SK-N-SH (cell line): ENCODE measurements at regions not wholly inside any gene's neighbourhood (a gene's known extent, or its start where the extent isn't known, plus 50 kb on each side); places are given as distances from the start of the nearest gene placed in this dataset.

Experiments
- CTCF ChIA-PET: fragments of 300-600, 350-600 bp; formaldehyde crosslinking; extraction: SDS; loops from one replicate; lab custom pipeline; 2021; lab: Yijun Ruan, JAX
- POLR2A ChIA-PET: fragments of 350-600 bp; sonication (Branson Sonifier 250); formaldehyde crosslinking; extraction: SDS; loops from one replicate; lab custom pipeline; 2020; ENCODE audit warnings: antibody characterized with exemption, inconsistent platforms; lab: Yijun Ruan, JAX
- DNase-seq: peaks from one replicate; pipeline ENCODE4 v3.0.0; 2012
- H2AFZ ChIP-seq: fragments of 200-600 bp; sonication (generic); 2 replicates; pipeline ENCODE4 v1.8.1; 2016; ENCODE audit warnings: antibody characterized with exemption, mild to moderate bottlenecking, low read depth
- H3F3A ChIP-seq: fragments of 200-600 bp; sonication (generic); replicated peaks from 2 replicates; pipeline ENCODE3; 2016; ENCODE audit warnings: antibody characterized with exemption, mild to moderate bottlenecking; ENCODE audit not compliant: insufficient read depth
- H3K27ac ChIP-seq, 2 experiments: fragments of 200-500 bp in 1 of 2; fragments of 200-600 bp in 1 of 2; sonication (Bioruptor generic) in 1 of 2; sonication (generic), shearing (Covaris generic) in 1 of 2; 2 replicates each; pipeline versions ENCODE4 v1.5.1 to v1.6.1; 2014 to 2016; ENCODE audit warnings: low read depth in 2 of 2, inconsistent platforms in 1 of 2, low read length in 1 of 2, mild to moderate bottlenecking in 1 of 2, mixed read lengths in 1 of 2
- H3K27me3 ChIP-seq: fragments of 200-600 bp; sonication (generic), shearing (Covaris generic); 2 replicates; pipeline ENCODE4 v1.6.1; 2016; ENCODE audit warnings: mixed run types; ENCODE audit not compliant: insufficient read depth
- H3K36me3 ChIP-seq, 2 experiments: fragments of 200-500 bp in 1 of 2; fragments of 200-600 bp in 1 of 2; sonication (Bioruptor generic) in 1 of 2; sonication (generic) in 1 of 2; replicated peaks in 1 of 2; 2 replicates each; pipeline versions ENCODE3 to v1.5.1; 2014 to 2016; ENCODE audit warnings: low read length in 1 of 2, mild to moderate bottlenecking in 1 of 2; ENCODE audit not compliant: insufficient read depth in 2 of 2, control insufficient read depth in 1 of 2
- H3K4me1 ChIP-seq, 2 experiments: fragments of 200-500 bp in 1 of 2; fragments of 200-600 bp in 1 of 2; sonication (Bioruptor generic) in 1 of 2; sonication (generic), shearing (Covaris generic) in 1 of 2; 2 replicates each; pipeline versions ENCODE4 v1.5.1 to v1.6.1; 2014 to 2016; ENCODE audit warnings: low read depth in 1 of 2, low read length in 1 of 2, mixed run types in 1 of 2; ENCODE audit not compliant: insufficient read depth in 2 of 2, control insufficient read depth in 1 of 2
- H3K4me2 ChIP-seq: fragments of 200-600 bp; sonication (generic), shearing (Covaris generic); 2 replicates; pipeline ENCODE4 v1.6.1; 2017; ENCODE audit warnings: mixed run types
- H3K4me3 ChIP-seq, 2 experiments: fragments of 200-500 bp in 1 of 2; fragments of 200-600 bp in 1 of 2; sonication (Bioruptor generic) in 1 of 2; sonication (generic), shearing (Covaris generic) in 1 of 2; 2 replicates each; pipeline versions ENCODE4 v1.5.1 to v1.8.1; 2014 to 2016; ENCODE audit warnings: low read depth in 2 of 2, inconsistent platforms in 1 of 2, low read length in 1 of 2, mild to moderate bottlenecking in 1 of 2, mixed read lengths in 1 of 2, moderate library complexity in 1 of 2
- H3K79me2 ChIP-seq: fragments of 200-600 bp; sonication (generic); 2 replicates; pipeline ENCODE4 v1.8.1; 2017; ENCODE audit warnings: mild to moderate bottlenecking; ENCODE audit not compliant: insufficient read depth
- H3K9ac ChIP-seq: fragments of 200-600 bp; sonication (generic); 2 replicates; pipeline ENCODE4 v1.6.1; 2017; ENCODE audit warnings: mixed run types
- H3K9me2 ChIP-seq: fragments of 200-600 bp; sonication (generic); 2 replicates; pipeline ENCODE4 v1.6.1; 2017; ENCODE audit warnings: mixed run types
- H3K9me3 ChIP-seq: fragments of 200-600 bp; sonication (generic); 2 replicates; pipeline ENCODE4 v1.6.1; 2017; ENCODE audit warnings: mixed run types, mild to moderate bottlenecking, moderate library complexity
- H4K20me1 ChIP-seq: fragments of 200-600 bp; sonication (generic); 2 replicates; pipeline ENCODE4 v1.6.1; 2017; ENCODE audit warnings: mild to moderate bottlenecking, mixed run types; ENCODE audit not compliant: insufficient read depth
- ELF1 ChIP-seq: IDR thresholded peaks from 2 replicates; pipeline ENCODE4 v1.4.0; 2012
- FOSL2 ChIP-seq: IDR thresholded peaks from 2 replicates; pipeline ENCODE4 v1.4.0; 2012; ENCODE audit warnings: low read depth, mild to moderate bottlenecking, moderate library complexity, borderline replicate concordance
- FOXJ3 ChIP-seq: sonication (generic); formaldehyde crosslinking; IDR thresholded peaks from 2 replicates; pipeline ENCODE4 v1.5.1; 2020; ENCODE audit warnings: mild to moderate bottlenecking, missing genetic modification reagents
- FOXM1 ChIP-seq: IDR thresholded peaks from 2 replicates; pipeline ENCODE4 v1.4.0; 2012; ENCODE audit warnings: low read depth, mild to moderate bottlenecking
- GABPA ChIP-seq: IDR thresholded peaks from 2 replicates; pipeline ENCODE4 v1.4.0; 2012; ENCODE audit warnings: low read depth, mild to moderate bottlenecking
- GATA2 ChIP-seq: sonication (generic); formaldehyde crosslinking; IDR thresholded peaks from 2 replicates; pipeline ENCODE4 v1.5.0; 2020; ENCODE audit warnings: mild to moderate bottlenecking, missing genetic modification reagents
- JUND ChIP-seq: IDR thresholded peaks from 2 replicates; pipeline ENCODE4 v1.4.0; 2012
- MXI1 ChIP-seq: IDR thresholded peaks from 2 replicates; pipeline ENCODE4 v1.6.1; 2012; ENCODE audit warnings: mild to moderate bottlenecking, low read depth, low read length, improper control_type of control experiment
- NFIC ChIP-seq: IDR thresholded peaks from 2 replicates; pipeline ENCODE4 v1.4.0; 2012; ENCODE audit warnings: borderline replicate concordance
- RCOR1 ChIP-seq: fragments of 150-350 bp; IDR thresholded peaks from 2 replicates; pipeline ENCODE4 v1.6.1; 2017; ENCODE audit warnings: antibody characterized with exemption, low read length
- RFX5 ChIP-seq: IDR thresholded peaks from 2 replicates; pipeline ENCODE4 v1.6.1; 2012; ENCODE audit warnings: mild to moderate bottlenecking, improper control_type of control experiment, low read length
- RXRA ChIP-seq: IDR thresholded peaks from 2 replicates; pipeline ENCODE4 v1.4.0; 2012; ENCODE audit warnings: low read depth, mild to moderate bottlenecking, borderline replicate concordance
- SIN3A ChIP-seq: IDR thresholded peaks from 2 replicates; pipeline ENCODE4 v1.6.1; 2012; ENCODE audit warnings: low read depth, mild to moderate bottlenecking, low read length, moderate library complexity, borderline replicate concordance
- SMC3 ChIP-seq: IDR thresholded peaks from 2 replicates; pipeline ENCODE4 v1.6.1; 2012; ENCODE audit warnings: low read depth, low read length, improper control_type of control experiment
- TAF1 ChIP-seq: IDR thresholded peaks from 2 replicates; pipeline ENCODE4 v1.6.1; 2012; ENCODE audit warnings: low read depth, mild to moderate bottlenecking, low read length, moderate library complexity, borderline replicate concordance
- ZBTB33 ChIP-seq: IDR thresholded peaks from 2 replicates; pipeline ENCODE4 v1.4.0; 2012; ENCODE audit warnings: low read depth, borderline replicate concordance
- WGBS: methylation state at CpG from one replicate; pipeline ENCODE4 v1.1.6; 2017; ENCODE audit warnings: low lambda C conversion rate; 5-methylcytosine and 5-hydroxymethylcytosine counted together
- TF ChIP-seq, protein P1 (sequence below): fragments of 200-600 bp; sonication (generic); IDR thresholded peaks from 2 replicates; pipeline ENCODE4 v1.6.1; 2017; ENCODE audit warnings: antibody characterized with exemption, mild to moderate bottlenecking, moderate library complexity
- TF ChIP-seq, protein P2 (sequence below): fragments of 150-350 bp; IDR thresholded peaks from 2 replicates; pipeline ENCODE4 v1.6.1; 2016; ENCODE audit warnings: mild to moderate bottlenecking, low read depth, low read length

DNA sequence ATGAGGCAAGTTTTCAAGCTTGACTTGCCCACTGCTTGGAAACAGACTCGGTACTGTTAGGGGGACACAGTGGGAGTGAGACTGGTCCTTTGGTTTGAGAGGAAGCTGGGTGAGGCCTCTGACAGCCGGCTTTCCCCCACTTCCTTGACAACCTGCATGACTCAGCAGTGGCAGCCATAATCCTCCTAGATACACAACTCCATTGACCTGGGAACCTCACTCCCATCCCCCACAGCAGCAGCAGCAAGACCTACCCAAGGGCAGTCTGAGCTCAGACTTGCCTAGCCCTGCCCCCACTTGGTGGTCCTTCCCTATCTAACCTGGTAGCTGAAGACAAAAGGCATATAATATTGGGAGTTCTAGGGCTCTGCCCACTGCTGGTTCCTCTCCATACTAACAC lies 1043.5 kb upstream of the ALCAM start (continued):
- TF ChIP-seq, protein P1, sequence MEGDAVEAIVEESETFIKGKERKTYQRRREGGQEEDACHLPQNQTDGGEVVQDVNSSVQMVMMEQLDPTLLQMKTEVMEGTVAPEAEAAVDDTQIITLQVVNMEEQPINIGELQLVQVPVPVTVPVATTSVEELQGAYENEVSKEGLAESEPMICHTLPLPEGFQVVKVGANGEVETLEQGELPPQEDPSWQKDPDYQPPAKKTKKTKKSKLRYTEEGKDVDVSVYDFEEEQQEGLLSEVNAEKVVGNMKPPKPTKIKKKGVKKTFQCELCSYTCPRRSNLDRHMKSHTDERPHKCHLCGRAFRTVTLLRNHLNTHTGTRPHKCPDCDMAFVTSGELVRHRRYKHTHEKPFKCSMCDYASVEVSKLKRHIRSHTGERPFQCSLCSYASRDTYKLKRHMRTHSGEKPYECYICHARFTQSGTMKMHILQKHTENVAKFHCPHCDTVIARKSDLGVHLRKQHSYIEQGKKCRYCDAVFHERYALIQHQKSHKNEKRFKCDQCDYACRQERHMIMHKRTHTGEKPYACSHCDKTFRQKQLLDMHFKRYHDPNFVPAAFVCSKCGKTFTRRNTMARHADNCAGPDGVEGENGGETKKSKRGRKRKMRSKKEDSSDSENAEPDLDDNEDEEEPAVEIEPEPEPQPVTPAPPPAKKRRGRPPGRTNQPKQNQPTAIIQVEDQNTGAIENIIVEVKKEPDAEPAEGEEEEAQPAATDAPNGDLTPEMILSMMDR, result no peak
- TF ChIP-seq NFIC, result no peak
- TF ChIP-seq FOXJ3 (CRISPR knock-in tag), result no peak
- TF ChIP-seq RXRA, result no peak
- TF ChIP-seq JUND, result no peak
- TF ChIP-seq FOSL2, result no peak

- Histone ChIP-seq H3K27ac (no peak overlapping the region), H3K4me1 (no peaks in the 10 kb centered on the region), H2AFZ (no peak overlapping the region), H3K36me3 (no peaks in the 10 kb centered on the region), H3F3A (no peaks in the 10 kb centered on the region), H3K4me3 (no peak overlapping the region), H3K79me2 (no peaks in the 10 kb centered on the region), H3K9me2 (no peaks in the 10 kb centered on the region; the same call in 1 of the 2 replicates), H3K27me3 (no peaks in the 10 kb centered on the region), H3K9ac (no peak overlapping the region), H4K20me1 (no peaks in the 10 kb centered on the region), H3K4me2 (no peak overlapping the region), H3K9me3 (0 out of 2 replicates have a peak, but pooled peaks cover 4% of the 10 kb centered on the region)
- POLR2A ChIA-PET, result no interaction called here
- TF ChIP-seq ZBTB33, result no peak
- TF ChIP-seq GABPA, result no peak
- TF ChIP-seq TAF1, result no peak
- TF ChIP-seq RXRA, result no peak
- no peak for TF ChIP-seq FOSL2
- TF ChIP-seq, protein P2, sequence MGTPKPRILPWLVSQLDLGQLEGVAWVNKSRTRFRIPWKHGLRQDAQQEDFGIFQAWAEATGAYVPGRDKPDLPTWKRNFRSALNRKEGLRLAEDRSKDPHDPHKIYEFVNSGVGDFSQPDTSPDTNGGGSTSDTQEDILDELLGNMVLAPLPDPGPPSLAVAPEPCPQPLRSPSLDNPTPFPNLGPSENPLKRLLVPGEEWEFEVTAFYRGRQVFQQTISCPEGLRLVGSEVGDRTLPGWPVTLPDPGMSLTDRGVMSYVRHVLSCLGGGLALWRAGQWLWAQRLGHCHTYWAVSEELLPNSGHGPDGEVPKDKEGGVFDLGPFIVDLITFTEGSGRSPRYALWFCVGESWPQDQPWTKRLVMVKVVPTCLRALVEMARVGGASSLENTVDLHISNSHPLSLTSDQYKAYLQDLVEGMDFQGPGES, result no peak
- WGBS, result 70% methylated on average over 1 of the region's 1 CpG
- DNase-seq, result no peak
- CTCF ChIA-PET, result no interaction called here
Observed at GRCh38 chr3:104347291-104347690, 1019.4 kb upstream of the ALCAM start.

GRCh38 chr3:104349836-104350235 lies 1016.9 kb upstream of the ALCAM start:
- H3F3A ChIP-seq, result no peaks in the 10 kb centered on the region
- 0 out of 2 replicates have a peak, but pooled peaks cover 5% of the 10 kb centered on the region for H3K9me3 ChIP-seq
- no peak overlapping the region for H3K4me3 ChIP-seq
- no peaks in the 10 kb centered on the region for H3K79me2 ChIP-seq
- POLR2A ChIA-PET, result no interaction called here
- no peak for DNase-seq
- no peak overlapping the region for H3K4me2 ChIP-seq
- H3K27ac ChIP-seq, result no peak overlapping the region
- H3K36me3 ChIP-seq, result no peaks in the 10 kb centered on the region
- no peaks in the 10 kb centered on the region for H4K20me1 ChIP-seq
- CTCF ChIA-PET, result no interaction called here
- H3K27me3 ChIP-seq, result no peaks in the 10 kb centered on the region
- 84% methylated on average over 1 of the region's 1 CpG for whole genome bisulfite sequencing
- no peaks in the 10 kb centered on the region for H3K4me1 ChIP-seq
- H3K9ac ChIP-seq, result no peak overlapping the region
- no peak overlapping the region for H2AFZ ChIP-seq
- no peaks in the 10 kb centered on the region; the same call in 1 of the 2 replicates for H3K9me2 ChIP-seq
- TF ChIP-seq FOSL2 (no peak), ELF1 (no peak), RCOR1 (no peak), SMC3 (no peak), MXI1 (no peak), JUND (no peak), SIN3A (no peak), RFX5 (no peak), RXRA (no peak), GATA2 (CRISPR knock-in tag) (no peak), FOXM1 (no peak)
- TF ChIP-seq, protein P1, result no peak
- TF ChIP-seq, protein P2, result no peak
